ENCODE measurements at regions not wholly inside any gene's neighbourhood (a gene's known extent, or its start where the extent isn't known, plus 50 kb on each side); places are given as distances from the start of the nearest gene placed in this dataset.
"Not testable (repeated sequence)": the region's sequence is repeated elsewhere in the genome, so short reads cannot be mapped to it uniquely, and the experiment has no call there.

GRCh38 chr2:209194717-209195116 is 229.1 kb upstream of the MAP2 start:
- DNase-seq, result no peak

GRCh38 chr2:209208211-209208610 is 215.6 kb upstream of the MAP2 start:
- DNase-seq, result peak; percentile 37

DNA sequence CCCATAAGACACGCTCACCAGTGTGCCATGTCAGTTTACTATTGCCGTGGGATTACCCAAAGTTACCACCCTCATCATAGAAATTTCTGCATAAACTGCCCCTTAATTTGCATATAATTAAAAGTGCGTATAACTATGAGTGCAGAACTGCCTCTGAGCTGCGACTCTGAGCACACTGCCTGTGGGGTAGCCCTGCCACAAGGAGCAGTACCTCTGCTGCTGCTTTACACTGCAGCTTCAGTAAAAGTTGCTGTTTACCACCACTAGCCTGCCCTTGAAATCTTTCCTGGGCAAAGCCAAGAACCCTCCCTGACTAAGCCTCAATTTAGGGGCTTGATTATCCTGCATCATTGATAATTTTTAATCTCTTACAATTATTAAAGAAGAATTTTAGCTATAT is 213.9 kb upstream of the MAP2 start:
- no peak for DNase-seq

- DNase-seq, result no peak
Measured at GRCh38 chr2:209230560-209230959, 193.3 kb upstream of the MAP2 start.

DNA sequence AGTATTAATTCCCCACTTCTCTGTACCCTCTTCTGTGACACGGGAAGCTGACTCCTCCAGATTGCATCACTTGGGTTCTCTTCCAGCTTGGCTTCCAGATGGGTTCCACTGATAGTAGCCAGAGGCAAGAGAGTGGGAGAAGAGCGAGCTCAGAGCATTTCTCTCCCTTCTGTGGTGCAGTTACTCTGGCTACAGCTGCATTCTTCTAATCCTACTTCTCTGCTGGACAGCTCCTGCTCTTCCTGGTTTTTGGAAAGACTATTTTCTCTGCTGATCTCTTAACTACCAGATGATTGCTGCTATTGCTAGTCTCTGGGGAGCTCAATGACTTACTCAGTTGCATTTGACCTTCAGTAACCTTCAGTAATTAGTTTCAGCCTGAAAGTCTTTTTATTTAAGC is 187.5 kb upstream of the MAP2 start:
- DNase-seq, result peak; percentile 17

DNA sequence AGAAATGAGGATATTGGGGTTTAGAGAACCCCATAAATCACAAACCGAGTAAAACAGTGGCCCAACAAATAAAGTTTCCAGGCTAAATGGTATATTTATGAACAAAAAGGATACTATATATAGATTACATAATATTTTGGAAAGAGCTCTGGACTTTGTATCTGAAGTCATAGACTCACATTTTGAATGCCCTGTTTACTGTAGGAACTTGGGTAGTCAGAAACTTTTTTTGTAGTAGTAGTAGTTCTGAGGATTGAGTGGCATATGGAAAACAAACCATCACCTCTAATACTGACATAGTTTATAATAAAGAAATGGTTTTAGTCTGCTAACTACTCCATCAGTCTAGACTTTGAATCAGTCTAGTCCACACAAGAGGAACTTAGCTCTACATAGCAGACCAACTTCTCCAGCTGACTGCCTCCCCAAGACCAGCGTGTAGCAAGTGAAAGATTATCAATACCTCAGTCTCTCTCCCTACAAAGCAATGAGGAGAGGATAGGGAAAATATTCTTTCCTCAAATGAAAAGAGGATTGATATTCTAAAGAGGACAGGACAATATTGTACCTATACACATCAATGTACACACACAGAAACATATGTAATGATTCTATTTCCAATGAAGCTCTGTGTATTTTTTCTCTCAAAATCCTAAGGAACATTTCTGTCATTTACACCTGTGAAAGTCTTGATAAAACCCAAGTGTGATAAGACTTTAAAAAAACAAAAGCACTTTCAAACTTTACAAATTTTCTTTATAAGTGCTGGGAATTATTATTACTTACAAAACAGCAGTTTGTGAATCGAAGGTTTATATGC is 184.9 kb upstream of the MAP2 start:
- DNase-seq, result no peak

DNA sequence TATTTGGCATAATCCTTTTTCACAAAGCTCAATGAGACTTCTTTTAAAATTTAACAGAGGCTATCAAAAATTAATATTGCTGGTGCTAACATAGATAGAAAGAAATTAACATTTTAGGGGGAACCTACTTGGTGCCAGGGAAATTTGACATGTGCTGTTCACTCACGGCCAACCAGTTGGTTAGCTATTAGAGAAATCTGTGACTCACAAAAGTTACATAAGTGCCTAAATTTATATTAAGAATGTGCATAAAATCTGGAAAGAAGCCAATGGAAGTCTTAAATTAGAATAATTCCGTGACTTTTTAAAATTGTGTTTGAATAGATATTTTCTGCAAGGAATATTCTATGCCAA is 184.3 kb upstream of the MAP2 start:
- DNase-seq, result no peak

GRCh38 chr2:209240204-209240603 is 183.6 kb upstream of the MAP2 start:
- DNase-seq, result no peak

DNA sequence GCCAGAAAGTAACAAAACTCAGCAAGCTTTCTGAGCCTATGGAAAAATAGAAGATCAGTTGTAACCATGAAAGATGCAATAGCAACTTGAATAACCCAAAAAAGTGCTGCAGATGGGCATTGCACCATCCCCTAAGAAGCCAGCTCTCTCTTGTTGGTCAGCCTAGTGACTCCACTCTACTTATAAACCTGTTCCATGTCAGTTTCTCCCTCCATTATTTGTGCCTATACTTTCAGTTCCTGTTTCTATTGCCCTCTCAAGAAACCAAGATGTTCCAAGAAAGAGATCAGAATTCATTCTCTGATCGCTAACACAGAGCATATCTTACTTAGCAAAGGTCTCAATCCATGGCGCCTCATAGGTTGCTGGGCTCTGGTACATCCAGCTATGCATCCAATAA is 170.3 kb upstream of the MAP2 start:
- no peak for DNase-seq

- no peak for DNase-seq
Measured at GRCh38 chr2:209259767-209260166, 164.1 kb upstream of the MAP2 start.

GRCh38 chr2:209260281-209260680 is 163.6 kb upstream of the MAP2 start:
- DNase-seq, result no peak

DNA sequence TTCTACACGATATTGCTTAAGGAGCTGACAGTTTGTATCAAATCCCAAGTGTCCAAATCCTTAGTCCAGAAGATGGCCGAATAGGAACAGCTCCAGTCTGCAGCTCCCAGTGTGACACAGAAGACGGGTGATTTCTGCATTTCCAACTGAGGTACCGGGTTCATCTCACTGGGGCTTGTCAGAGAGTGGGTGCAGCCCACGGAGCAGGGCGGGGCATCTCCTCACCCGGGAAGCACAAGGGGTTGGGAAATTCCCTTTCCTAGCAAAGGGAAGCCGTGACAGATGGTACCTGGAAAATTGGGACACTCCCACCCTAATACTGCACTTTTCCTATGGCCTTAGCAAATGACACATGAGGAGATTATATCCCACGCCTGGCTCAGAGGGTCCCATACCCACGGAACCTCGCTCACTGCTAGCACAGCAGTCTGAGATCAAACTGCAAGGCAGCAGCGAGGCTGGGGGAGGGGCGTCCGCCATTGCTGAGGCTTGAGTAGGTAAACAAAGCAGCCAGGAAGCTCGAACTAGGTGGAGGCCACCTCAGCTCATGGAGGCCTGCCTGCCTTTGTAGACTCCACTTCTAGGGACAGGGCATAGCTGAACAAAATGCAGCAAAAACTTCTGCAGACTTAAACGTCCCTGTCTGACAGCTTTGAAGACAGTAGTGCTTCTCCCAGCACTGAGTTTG is 162.3 kb upstream of the MAP2 start:
- DNase-seq, result not testable (repeated sequence)

DNA sequence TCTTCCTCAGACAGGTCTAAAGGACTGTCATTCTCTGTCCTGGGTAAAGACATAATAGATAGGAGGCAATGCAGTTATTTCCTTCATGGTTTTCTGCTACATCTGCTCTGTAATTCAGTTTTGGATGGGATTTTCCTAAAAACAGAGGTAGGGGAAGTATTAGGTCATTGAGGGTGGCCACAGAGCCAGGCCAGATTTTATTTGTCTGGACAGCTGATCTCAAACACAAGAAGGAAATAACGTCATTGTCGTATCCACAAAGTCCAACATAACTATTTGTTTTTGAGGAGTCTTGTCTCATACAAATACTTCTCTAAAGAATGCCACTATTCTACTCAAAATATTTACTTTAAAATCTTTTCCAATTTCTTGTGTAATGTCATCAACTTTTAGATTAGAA is 154.8 kb upstream of the MAP2 start:
- DNase-seq, result no peak

DNA sequence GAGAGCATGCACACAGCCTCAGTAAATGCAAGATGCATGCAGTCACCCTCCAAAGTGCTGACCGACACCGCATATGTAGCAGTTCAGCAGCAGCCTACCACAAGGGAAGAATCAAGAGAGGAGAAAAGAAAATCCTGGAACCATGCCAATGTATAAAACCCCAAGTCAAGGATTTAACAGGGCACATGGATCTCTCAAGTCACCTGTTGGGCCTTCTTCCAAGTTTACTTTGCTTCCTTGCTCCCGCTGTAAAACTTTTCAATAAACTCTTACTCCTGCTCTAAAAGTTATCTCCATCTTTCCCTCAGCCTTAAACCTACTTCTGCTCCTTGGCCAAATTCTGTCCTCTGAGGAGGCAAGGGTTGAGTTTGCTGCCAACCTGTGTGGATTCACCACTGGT is 147.8 kb upstream of the MAP2 start:
- DNase-seq, result no peak

- DNase-seq, result no peak
Measured at GRCh38 chr2:209277444-209277843, 146.4 kb upstream of the MAP2 start.

- DNase-seq, result no peak
Measured at GRCh38 chr2:209298601-209299000, 125.2 kb upstream of the MAP2 start.

DNA sequence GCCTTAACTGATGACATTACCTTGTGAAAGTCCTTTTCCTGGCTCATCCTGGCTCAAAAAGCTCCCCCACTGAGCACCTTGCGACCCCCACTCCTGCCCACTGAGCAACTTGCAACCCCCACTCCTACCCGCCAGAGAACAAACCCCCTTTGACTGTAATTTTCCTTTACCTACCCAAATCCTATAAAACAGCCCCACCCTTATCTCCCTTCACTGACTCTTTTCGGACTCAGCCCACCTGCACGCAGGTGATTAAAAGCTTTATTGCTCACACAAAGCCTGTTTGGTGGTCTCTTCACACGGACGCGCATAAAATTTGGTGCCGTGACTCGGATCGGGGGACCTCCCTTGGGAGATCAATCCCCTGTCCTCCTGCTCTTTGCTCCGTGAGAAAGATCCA is 124.4 kb upstream of the MAP2 start:
- not testable (repeated sequence) for DNase-seq

DNA sequence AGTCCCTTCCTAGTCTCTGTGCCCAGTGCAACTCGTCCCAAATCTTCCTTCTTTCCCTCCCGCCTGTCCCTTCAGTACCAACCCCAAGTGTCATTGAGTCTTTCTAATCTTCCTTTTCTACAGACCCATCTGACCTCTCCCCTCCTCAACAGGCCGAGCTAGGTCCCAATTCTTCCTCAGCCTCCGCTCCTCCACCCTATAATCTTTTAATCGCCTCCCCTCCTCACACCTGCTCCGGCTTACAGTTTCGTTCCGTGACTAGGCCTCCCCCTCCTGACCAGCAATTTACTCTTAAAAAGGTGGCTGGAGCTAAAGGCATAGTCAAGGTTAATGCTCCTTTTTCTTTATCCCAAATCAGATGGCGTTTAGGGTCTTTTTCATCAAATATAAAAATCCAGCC is 123.1 kb upstream of the MAP2 start:
- not testable (repeated sequence) for DNase-seq

- no peak for DNase-seq
Measured at GRCh38 chr2:209305026-209305425, 118.8 kb upstream of the MAP2 start.

DNA sequence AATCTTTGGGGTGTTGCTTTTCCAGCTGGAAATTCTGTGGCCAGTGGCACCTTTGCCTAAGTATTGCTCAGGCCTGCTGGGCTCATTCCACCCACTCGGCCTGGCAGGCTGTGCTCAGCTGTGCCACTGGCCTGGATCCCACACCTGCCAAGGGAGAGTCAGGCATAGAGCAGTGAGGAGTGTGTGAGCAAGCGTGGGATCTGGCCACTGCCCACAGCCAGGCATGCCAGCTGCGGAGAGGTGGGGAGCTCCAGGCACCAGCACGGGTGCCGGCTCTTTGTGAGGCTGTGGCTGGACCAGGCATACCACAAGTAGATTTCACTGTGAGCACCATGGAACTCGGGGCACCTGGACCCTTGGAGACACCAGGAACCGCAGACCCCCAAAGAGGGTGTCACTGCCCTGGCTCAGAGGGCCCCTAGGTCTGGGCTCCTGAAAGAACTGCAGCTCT is 118.1 kb upstream of the MAP2 start:
- DNase-seq, result no peak

GRCh38 chr2:209307161-209308001 is 116.5 kb upstream of the MAP2 start:
- DNase-seq, result no peak

- no peak for DNase-seq
Measured at GRCh38 chr2:209308415-209308814, 115.4 kb upstream of the MAP2 start.

DNA sequence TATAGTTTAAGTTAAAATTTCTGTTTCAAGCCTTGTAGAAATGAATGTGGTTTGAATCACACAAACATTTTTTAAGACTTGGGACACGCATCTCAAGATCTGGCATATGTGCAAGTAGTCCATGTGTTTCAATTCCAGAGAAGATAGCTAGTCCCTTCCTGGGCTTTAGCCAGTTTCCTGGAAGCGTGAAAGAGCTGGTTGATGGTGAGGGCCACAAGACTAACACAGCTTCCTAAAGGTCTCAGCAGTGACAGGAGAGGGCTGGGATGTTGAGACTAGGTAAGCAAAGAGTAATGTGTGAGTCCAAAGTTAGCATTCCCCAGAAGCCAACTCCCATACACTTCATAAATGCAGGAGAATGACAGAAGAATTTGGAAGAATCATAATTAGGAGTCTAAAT is 111.9 kb upstream of the MAP2 start:
- no peak for DNase-seq

- DNase-seq, result not testable (repeated sequence)
Measured at GRCh38 chr2:209312450-209312849, 111.4 kb upstream of the MAP2 start.

Measured in eye (tissue), 1 donor.